SK-N-SH (cell line): ENCODE measurements at regions not wholly inside any gene's neighbourhood (a gene's known extent, or its start where the extent isn't known, plus 50 kb on each side); places are given as distances from the start of the nearest gene placed in this dataset.

Experiments used
- EP300 ChIP-seq, 2 experiments: IDR thresholded peaks; 2 replicates each; pipeline versions ENCODE4 v1.4.0 to v1.6.1; 2012; ENCODE audit warnings: borderline replicate concordance in 1 of 2, low read depth in 1 of 2, low read length in 1 of 2
- EZH2phosphoT487 ChIP-seq: fragments of 200-600 bp; sonication (generic); IDR thresholded peaks from 2 replicates; pipeline ENCODE4 v1.6.1; 2017; ENCODE audit warnings: low read depth, mixed run types, mild to moderate bottlenecking, antibody characterized with exemption, moderate library complexity, borderline replicate concordance
- MXI1 ChIP-seq: IDR thresholded peaks from 2 replicates; pipeline ENCODE4 v1.6.1; 2012; ENCODE audit warnings: mild to moderate bottlenecking, low read depth, low read length, improper control_type of control experiment
- POLR2AphosphoS5 ChIP-seq: IDR thresholded peaks from 2 replicates; pipeline ENCODE4 v1.6.1; 2012; ENCODE audit warnings: low read depth, low read length
- RAD21 ChIP-seq: IDR thresholded peaks from 2 replicates; pipeline ENCODE4 v1.6.1; 2012; ENCODE audit warnings: mild to moderate bottlenecking, low read length
- RCOR1 ChIP-seq: fragments of 150-350 bp; IDR thresholded peaks from 2 replicates; pipeline ENCODE4 v1.6.1; 2017; ENCODE audit warnings: antibody characterized with exemption, low read length
- TAF1 ChIP-seq: IDR thresholded peaks from 2 replicates; pipeline ENCODE4 v1.6.1; 2012; ENCODE audit warnings: low read depth, mild to moderate bottlenecking, low read length, moderate library complexity, borderline replicate concordance
- TCF12 ChIP-seq: IDR thresholded peaks from 2 replicates; pipeline ENCODE4 v1.4.0; 2012
- TF ChIP-seq, protein P1 (sequence below): fragments of 200-600 bp; sonication (generic); IDR thresholded peaks from 2 replicates; pipeline ENCODE4 v1.6.1; 2017; ENCODE audit warnings: antibody characterized with exemption, mild to moderate bottlenecking, moderate library complexity
- TF ChIP-seq, protein P2 (sequence below): IDR thresholded peaks from 2 replicates; pipeline ENCODE4 v1.4.0; 2012; ENCODE audit warnings: low read depth, borderline replicate concordance
- TF ChIP-seq, protein P3 (sequence below): IDR thresholded peaks from 2 replicates; pipeline ENCODE4 v1.6.1; 2012; ENCODE audit warnings: mild to moderate bottlenecking, low read depth, low read length, moderate library complexity

DNA sequence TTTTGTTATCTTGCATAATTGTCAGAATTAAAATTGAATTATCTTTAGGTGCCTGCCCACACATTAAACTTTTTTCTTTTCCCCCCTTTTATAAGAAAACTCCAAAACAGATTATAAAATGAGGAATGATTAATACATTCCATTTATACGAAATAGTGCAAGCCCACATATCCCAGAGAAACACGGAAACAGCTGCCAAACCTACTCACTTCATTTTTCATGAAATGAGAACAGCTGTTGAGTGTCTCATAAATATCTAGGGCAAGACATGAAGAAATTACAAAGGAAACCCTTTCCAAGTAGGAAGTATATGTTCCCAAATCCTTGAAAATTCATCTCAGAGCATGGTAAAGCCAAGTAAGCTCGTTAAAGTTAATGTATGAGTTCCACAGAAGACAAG lies 459.4 kb upstream of the NMUR2 start:
- TF ChIP-seq TAF1 = no peak
- TF ChIP-seq, protein P1, sequence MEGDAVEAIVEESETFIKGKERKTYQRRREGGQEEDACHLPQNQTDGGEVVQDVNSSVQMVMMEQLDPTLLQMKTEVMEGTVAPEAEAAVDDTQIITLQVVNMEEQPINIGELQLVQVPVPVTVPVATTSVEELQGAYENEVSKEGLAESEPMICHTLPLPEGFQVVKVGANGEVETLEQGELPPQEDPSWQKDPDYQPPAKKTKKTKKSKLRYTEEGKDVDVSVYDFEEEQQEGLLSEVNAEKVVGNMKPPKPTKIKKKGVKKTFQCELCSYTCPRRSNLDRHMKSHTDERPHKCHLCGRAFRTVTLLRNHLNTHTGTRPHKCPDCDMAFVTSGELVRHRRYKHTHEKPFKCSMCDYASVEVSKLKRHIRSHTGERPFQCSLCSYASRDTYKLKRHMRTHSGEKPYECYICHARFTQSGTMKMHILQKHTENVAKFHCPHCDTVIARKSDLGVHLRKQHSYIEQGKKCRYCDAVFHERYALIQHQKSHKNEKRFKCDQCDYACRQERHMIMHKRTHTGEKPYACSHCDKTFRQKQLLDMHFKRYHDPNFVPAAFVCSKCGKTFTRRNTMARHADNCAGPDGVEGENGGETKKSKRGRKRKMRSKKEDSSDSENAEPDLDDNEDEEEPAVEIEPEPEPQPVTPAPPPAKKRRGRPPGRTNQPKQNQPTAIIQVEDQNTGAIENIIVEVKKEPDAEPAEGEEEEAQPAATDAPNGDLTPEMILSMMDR = no peak
- TF ChIP-seq POLR2AphosphoS5 = no peak
- TF ChIP-seq TCF12 = no peak
- TF ChIP-seq RCOR1 = no peak
- TF ChIP-seq EP300 (IDR thresholded peaks at IDR 0.05; ENCODE audit: borderline replicate concordance in 1 of 2, low read depth in 1 of 2, low read length in 1 of 2) = no peak
- TF ChIP-seq, protein P2, sequence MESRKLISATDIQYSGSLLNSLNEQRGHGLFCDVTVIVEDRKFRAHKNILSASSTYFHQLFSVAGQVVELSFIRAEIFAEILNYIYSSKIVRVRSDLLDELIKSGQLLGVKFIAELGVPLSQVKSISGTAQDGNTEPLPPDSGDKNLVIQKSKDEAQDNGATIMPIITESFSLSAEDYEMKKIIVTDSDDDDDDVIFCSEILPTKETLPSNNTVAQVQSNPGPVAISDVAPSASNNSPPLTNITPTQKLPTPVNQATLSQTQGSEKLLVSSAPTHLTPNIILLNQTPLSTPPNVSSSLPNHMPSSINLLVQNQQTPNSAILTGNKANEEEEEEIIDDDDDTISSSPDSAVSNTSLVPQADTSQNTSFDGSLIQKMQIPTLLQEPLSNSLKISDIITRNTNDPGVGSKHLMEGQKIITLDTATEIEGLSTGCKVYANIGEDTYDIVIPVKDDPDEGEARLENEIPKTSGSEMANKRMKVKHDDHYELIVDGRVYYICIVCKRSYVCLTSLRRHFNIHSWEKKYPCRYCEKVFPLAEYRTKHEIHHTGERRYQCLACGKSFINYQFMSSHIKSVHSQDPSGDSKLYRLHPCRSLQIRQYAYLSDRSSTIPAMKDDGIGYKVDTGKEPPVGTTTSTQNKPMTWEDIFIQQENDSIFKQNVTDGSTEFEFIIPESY = no peak
- TF ChIP-seq RAD21 = no peak
- no peak for TF ChIP-seq EZH2phosphoT487
- TF ChIP-seq MXI1 = no peak
- TF ChIP-seq, protein P3, sequence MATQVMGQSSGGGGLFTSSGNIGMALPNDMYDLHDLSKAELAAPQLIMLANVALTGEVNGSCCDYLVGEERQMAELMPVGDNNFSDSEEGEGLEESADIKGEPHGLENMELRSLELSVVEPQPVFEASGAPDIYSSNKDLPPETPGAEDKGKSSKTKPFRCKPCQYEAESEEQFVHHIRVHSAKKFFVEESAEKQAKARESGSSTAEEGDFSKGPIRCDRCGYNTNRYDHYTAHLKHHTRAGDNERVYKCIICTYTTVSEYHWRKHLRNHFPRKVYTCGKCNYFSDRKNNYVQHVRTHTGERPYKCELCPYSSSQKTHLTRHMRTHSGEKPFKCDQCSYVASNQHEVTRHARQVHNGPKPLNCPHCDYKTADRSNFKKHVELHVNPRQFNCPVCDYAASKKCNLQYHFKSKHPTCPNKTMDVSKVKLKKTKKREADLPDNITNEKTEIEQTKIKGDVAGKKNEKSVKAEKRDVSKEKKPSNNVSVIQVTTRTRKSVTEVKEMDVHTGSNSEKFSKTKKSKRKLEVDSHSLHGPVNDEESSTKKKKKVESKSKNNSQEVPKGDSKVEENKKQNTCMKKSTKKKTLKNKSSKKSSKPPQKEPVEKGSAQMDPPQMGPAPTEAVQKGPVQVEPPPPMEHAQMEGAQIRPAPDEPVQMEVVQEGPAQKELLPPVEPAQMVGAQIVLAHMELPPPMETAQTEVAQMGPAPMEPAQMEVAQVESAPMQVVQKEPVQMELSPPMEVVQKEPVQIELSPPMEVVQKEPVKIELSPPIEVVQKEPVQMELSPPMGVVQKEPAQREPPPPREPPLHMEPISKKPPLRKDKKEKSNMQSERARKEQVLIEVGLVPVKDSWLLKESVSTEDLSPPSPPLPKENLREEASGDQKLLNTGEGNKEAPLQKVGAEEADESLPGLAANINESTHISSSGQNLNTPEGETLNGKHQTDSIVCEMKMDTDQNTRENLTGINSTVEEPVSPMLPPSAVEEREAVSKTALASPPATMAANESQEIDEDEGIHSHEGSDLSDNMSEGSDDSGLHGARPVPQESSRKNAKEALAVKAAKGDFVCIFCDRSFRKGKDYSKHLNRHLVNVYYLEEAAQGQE = no peak
